IgD-negative memory B cell (primary cell): ENCODE measurements at regions not wholly inside any gene's neighbourhood (a gene's known extent, or its start where the extent isn't known, plus 50 kb on each side); places are given as distances from the start of the nearest gene placed in this dataset.
A peak's percentile ranks its signal among the peaks of the same experiment; 100 is the strongest.
"Not testable (repeated sequence)": the region's sequence is repeated elsewhere in the genome, so short reads cannot be mapped to it uniquely, and the experiment has no call there.

Experiments used
- H3K27ac Mint-ChIP-seq, 3 donors: one replicate each; pipeline ENCODE4 v1.8.0; 2020 to 2022; ENCODE audit warnings: mild to moderate bottlenecking in 3 of 3, mixed read lengths in 3 of 3, moderate library complexity in 1 of 3
- H3K27me3 Mint-ChIP-seq: one replicate; pipeline ENCODE4 v1.8.0; 2021; ENCODE audit warnings: mixed read lengths
- H3K36me3 Mint-ChIP-seq: one replicate; pipeline ENCODE4 v1.8.0; 2020; ENCODE audit warnings: mild to moderate bottlenecking, mixed read lengths
- H3K4me1 Mint-ChIP-seq, 3 donors: one replicate each; pipeline ENCODE4 v1.8.0; 2020 to 2022; ENCODE audit warnings: mixed read lengths in 3 of 3, mild to moderate bottlenecking in 1 of 3
- H3K4me3 Mint-ChIP-seq, 4 donors: one replicate each; pipeline ENCODE4 v1.8.0; 2020 to 2022; ENCODE audit warnings: mild to moderate bottlenecking in 4 of 4, mixed read lengths in 4 of 4, moderate library complexity in 3 of 4
- H3K9me3 Mint-ChIP-seq, 3 donors: one replicate each; pipeline ENCODE4 v1.8.0; 2020 to 2021; ENCODE audit warnings: mixed read lengths in 3 of 3, mild to moderate bottlenecking in 1 of 3

- H3K27me3 Mint-ChIP-seq, result no peaks in the 10 kb centered on the region
- no peak overlapping the region for H3K4me3 Mint-ChIP-seq
- no peak overlapping the region for H3K27ac Mint-ChIP-seq
- no peaks in the 10 kb centered on the region for H3K4me1 Mint-ChIP-seq
- H3K9me3 Mint-ChIP-seq, result no peaks in the 10 kb centered on the region
- H3K36me3 Mint-ChIP-seq, result no peaks in the 10 kb centered on the region
Measured at GRCh38 chr13:66128201-66128600, 1101.9 kb downstream of the PCDH9 start.

GRCh38 chr13:66117563-66117962, 1112.6 kb downstream of the PCDH9 start:
- H3K9me3 Mint-ChIP-seq, result peaks cover 0 to 4% (median 0%) of the 10 kb centered on the region in 3 donors
- no peak overlapping the region for H3K4me3 Mint-ChIP-seq
- no peaks in the 10 kb centered on the region for H3K27me3 Mint-ChIP-seq
- no peaks in the 10 kb centered on the region for H3K36me3 Mint-ChIP-seq
- no peak overlapping the region for H3K27ac Mint-ChIP-seq
- no peaks in the 10 kb centered on the region for H3K4me1 Mint-ChIP-seq

DNA sequence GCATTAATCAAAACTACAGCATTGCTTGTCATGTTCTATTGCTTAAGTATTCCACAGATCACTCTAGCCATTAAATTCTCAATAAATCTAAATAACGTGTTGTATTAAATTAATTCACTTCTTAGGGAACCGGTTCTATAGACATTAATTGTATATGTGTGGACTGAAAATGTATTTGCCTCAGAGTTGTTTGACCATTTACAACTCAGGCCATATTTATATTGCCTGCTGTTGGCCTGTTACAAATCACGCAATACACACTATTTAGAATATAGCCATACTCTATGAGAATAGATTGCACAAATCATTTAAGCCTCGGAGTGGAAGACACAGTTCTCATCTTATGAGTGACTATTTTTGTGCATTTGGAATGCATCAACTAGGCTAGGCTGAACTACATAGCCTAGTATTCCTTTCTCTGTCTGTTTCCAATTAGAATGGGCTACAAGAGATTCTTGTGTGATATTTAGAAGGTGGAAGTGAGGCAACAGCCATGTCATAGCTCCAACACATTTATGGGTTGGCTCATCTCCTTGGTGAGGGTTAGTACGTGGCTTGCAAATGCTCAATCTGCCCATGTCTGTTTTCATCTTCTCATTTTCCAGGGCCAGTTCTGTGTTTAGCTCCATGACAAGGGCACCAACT, 1116.1 kb downstream of the PCDH9 start:
- Mint-ChIP-seq H3K4me3 (no peak overlapping the region), H3K27ac (no peak overlapping the region), H3K27me3 (no peaks in the 10 kb centered on the region), H3K36me3 (no peaks in the 10 kb centered on the region), H3K4me1 (no peaks in the 10 kb centered on the region), H3K9me3 (peaks cover 0 to 4% (median 0%) of the 10 kb centered on the region in 3 donors)

DNA sequence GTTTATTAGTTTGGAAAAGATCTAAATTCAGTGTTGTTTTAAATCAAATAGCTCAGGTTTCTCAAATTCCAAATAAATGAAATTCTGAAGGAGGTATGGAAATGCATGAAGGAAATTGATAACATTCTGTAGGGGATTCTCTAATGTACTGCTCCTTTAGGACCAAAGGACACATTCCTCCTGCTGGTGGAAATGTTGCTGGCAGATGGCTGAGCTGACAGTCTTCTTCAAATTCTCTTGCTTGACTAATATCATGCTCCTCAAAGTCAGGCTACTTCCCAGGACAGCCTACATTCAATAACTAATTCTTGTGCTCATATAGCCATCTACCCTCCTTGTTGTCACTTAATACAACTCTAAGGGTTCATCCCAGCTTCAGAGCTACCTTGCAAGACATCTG, 1118.5 kb downstream of the PCDH9 start:
- H3K27ac Mint-ChIP-seq, result no peak overlapping the region
- no peaks in the 10 kb centered on the region for H3K4me1 Mint-ChIP-seq
- no peak overlapping the region for H3K4me3 Mint-ChIP-seq
- H3K36me3 Mint-ChIP-seq, result no peaks in the 10 kb centered on the region
- peaks cover 0 to 5% (median 0%) of the 10 kb centered on the region in 3 donors for H3K9me3 Mint-ChIP-seq
- no peaks in the 10 kb centered on the region for H3K27me3 Mint-ChIP-seq

DNA sequence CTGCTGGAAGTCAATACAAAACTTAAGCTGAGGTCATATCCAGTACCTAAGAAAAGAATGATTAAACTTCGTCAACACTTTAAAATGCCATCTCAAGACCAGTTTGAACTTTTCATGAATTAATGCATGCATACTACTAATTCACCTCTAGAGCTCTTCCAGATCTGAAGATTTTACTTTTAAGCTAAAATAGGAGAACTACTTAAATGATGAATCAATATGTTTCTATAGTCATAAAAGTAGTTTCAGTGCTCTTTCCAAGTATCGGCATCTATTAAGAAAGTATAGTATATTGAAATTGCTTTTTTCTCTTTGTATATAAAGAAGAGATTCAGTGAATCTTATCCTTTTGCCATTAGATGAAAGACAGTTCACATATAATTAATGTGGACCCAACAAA, 1123.9 kb downstream of the PCDH9 start:
- Mint-ChIP-seq H3K27me3 (no peaks in the 10 kb centered on the region), H3K4me3 (no peak overlapping the region), H3K4me1 (no peaks in the 10 kb centered on the region), H3K27ac (no peak overlapping the region), H3K9me3 (peaks cover 0 to 5% (median 0%) of the 10 kb centered on the region in 3 donors), H3K36me3 (no peaks in the 10 kb centered on the region)

DNA sequence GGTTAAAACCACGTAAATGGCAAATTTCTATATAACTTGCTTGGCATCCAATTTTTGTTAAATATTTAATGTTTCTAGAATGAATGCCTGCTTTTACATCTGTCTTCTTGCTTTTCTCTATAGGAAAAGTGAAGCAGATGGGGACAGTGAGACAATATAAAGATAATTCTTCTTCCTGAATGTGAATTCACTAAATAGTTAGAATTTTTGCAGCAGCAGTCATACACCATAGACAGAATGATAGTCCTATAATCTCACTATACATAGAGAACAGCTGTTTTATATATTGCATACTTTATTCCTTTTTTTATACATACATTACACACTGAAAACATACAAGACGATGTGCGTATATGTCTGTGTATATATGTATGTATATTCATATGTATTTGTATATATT, 1127.3 kb downstream of the PCDH9 start:
- H3K27me3 Mint-ChIP-seq, result no peaks in the 10 kb centered on the region
- H3K4me3 Mint-ChIP-seq, result no peak overlapping the region
- H3K4me1 Mint-ChIP-seq, result no peaks in the 10 kb centered on the region
- no peaks in the 10 kb centered on the region for H3K36me3 Mint-ChIP-seq
- H3K9me3 Mint-ChIP-seq, result peaks cover 0 to 5% (median 0%) of the 10 kb centered on the region in 3 donors
- H3K27ac Mint-ChIP-seq, result no peak overlapping the region

- no peaks in the 10 kb centered on the region for H3K4me1 Mint-ChIP-seq
- H3K27me3 Mint-ChIP-seq, result no peaks in the 10 kb centered on the region
- no peaks in the 10 kb centered on the region for H3K36me3 Mint-ChIP-seq
- H3K27ac Mint-ChIP-seq, result no peak overlapping the region
- H3K4me3 Mint-ChIP-seq, result no peak overlapping the region
- H3K9me3 Mint-ChIP-seq, result no peaks in the 10 kb centered on the region
Measured at GRCh38 chr13:66099825-66100224, 1130.3 kb downstream of the PCDH9 start.

DNA sequence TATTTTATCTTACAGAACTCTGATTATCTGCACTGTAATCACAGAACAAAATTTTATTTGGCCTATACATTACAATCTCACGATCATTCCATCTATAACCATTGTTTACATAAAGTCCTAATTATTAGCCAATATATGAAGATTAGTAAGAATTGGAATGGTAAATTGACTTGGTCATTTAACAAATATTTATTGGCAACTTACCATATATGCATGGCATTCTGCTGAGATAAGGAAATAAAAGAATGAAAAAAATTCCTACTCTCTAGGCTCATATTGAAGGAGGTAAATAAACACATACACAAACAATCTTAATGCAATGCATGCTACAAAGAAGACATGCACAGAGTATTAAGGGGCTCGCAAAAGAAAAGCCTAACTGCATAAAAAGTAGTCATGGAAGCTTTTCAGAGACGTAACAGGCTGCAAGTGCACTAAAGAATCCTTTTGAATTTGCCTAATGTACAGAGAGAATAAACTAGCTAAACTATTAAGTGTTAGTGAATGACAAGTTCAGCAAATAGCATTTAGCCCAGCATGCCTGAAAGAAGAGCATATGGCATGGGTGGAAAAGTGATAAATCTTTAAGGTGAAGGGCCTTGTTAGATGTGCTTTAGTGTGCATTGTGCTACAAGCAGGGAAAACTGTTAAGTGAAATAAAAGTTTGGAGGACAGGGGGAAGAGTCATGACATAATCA, 1131.1 kb downstream of the PCDH9 start:
- Mint-ChIP-seq H3K27ac (no peak overlapping the region), H3K27me3 (no peaks in the 10 kb centered on the region), H3K4me3 (no peak overlapping the region), H3K9me3 (peaks cover 0 to 2% (median 0%) of the 10 kb centered on the region in 3 donors), H3K36me3 (no peaks in the 10 kb centered on the region), H3K4me1 (no peaks in the 10 kb centered on the region)

- H3K9me3 Mint-ChIP-seq, result peaks cover 0 to 3% (median under 1%) of the 10 kb centered on the region in 3 donors
- H3K4me1 Mint-ChIP-seq, result no peaks in the 10 kb centered on the region
- H3K27me3 Mint-ChIP-seq, result no peaks in the 10 kb centered on the region
- no peak overlapping the region for H3K4me3 Mint-ChIP-seq
- H3K27ac Mint-ChIP-seq, result no peak overlapping the region
- H3K36me3 Mint-ChIP-seq, result no peaks in the 10 kb centered on the region
Measured at GRCh38 chr13:66089711-66090110, 1140.4 kb downstream of the PCDH9 start.

DNA sequence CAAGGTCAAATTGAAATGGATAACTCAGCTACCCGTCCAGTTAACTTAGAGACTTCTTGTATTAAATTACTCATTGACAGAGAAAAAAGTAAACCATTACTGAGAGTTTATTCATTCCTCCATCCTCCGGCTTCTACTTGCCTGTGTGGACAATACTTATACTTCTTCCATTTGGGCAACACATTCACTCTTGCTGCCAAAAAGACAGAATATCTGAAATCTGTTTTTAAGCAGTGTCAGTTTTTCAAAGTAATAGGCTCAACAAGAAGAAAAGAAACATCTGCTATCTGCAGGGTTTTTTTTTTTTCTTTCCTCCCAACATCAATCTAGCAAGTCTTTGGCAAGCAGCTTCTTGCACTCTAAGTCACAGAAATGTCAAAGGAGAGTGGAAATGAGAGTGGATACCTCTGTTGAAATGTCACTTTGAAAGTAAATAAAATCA, 1142.8 kb downstream of the PCDH9 start:
- H3K27me3 Mint-ChIP-seq, result no peaks in the 10 kb centered on the region
- H3K27ac Mint-ChIP-seq, result no peak overlapping the region
- no peak overlapping the region for H3K4me3 Mint-ChIP-seq
- H3K4me1 Mint-ChIP-seq, result no peaks in the 10 kb centered on the region
- H3K9me3 Mint-ChIP-seq, result peaks cover 0 to 3% (median 0%) of the 10 kb centered on the region in 3 donors
- peaks cover 2% of the 10 kb centered on the region for H3K36me3 Mint-ChIP-seq

DNA sequence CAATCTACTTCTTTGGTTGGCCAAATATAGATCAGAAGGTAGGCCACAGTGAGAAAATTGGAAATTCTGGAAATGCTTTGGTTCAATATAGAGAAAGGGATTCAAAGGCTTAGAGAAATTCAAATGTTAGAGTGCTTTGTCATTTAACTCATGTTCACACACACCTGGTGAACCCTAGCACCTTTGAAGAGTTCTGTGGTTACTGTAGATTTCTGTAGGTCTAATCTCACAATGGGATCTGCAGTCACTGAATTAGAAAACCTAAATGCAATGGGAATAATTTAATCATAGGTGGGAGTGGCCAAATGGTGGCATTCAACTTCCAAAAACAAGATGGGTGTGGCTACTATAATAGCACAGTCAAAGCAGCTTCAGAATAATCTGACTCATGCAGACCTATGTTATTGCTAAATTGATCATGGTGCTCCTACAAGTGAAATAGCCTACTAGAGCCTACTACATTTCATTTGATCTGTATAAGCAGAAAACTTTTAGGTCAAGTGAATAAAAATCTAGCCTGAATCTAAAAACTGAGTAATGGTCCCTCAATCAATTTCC, 1152.9 kb downstream of the PCDH9 start:
- Mint-ChIP-seq H3K27me3 (no peaks in the 10 kb centered on the region), H3K9me3 (peaks cover 0 to 6% (median 0%) of the 10 kb centered on the region in 3 donors), H3K4me1 (no peaks in the 10 kb centered on the region), H3K36me3 (no peaks in the 10 kb centered on the region), H3K4me3 (no peak overlapping the region), H3K27ac (no peak overlapping the region)

DNA sequence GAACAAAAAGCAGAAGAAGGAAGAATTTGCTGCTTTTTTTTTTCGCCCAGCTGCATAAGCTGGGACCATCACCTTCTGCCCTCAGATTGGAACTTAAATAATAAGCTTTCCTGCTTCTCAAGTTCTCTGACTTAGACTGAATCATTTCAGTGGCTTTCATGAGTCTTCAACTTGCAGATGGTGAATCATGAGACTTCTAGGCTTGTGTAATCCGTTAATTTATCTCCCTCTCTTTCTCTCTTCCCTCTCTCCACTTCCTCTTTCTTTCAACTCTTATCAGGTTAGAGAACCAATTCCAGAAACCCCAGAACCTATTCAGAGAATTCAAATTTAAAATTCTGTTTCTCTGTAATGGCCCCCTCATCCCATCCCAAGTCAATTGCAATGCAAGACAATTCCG, 1153.7 kb downstream of the PCDH9 start:
- Mint-ChIP-seq H3K4me3 (no peak overlapping the region), H3K27ac (peak overlapping the region in 1 of 3 donors; percentile 46), H3K9me3 (peaks cover 0 to 6% (median 0%) of the 10 kb centered on the region in 3 donors), H3K4me1 (no peaks in the 10 kb centered on the region), H3K27me3 (no peaks in the 10 kb centered on the region), H3K36me3 (no peaks in the 10 kb centered on the region)

DNA sequence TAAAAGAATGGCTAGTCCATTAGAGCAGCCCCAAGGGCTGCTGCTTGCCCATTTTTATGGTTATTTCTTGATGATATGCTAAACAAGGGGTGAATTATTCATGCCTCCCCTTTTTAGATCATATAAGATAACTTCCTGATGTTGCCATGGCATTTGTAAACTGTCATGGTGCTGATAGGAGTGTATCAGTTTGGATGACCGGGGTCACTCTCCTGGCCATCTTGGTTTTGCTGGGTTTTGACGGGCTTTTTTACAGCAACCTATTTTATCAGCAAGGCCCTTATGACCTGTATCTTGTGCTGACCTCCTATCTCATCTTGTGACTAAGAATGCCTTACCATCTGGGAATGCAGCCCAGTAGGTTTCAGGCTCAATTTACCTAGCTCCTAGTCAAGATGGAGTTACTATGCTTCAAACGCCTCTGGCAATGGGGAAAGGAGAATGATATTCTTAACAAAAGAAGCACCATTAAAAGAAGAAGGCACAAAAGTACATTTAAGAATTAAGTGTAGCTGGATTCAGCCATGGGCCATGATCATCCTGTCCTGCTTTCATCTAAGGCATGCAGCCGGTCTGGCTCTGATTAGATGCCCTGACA, 1156.0 kb downstream of the PCDH9 start:
- peaks cover 2 to 10% (median 4%) of the 10 kb centered on the region in 3 donors for H3K9me3 Mint-ChIP-seq
- no peaks in the 10 kb centered on the region for H3K36me3 Mint-ChIP-seq
- no peak overlapping the region for H3K4me3 Mint-ChIP-seq
- H3K27ac Mint-ChIP-seq, result no peak overlapping the region
- H3K4me1 Mint-ChIP-seq, result no peaks in the 10 kb centered on the region
- no peaks in the 10 kb centered on the region for H3K27me3 Mint-ChIP-seq

GRCh38 chr13:66072097-66072496, 1158.0 kb downstream of the PCDH9 start:
- not testable (repeated sequence) for H3K36me3 Mint-ChIP-seq, H3K27me3 Mint-ChIP-seq, H3K4me1 Mint-ChIP-seq, H3K4me3 Mint-ChIP-seq, H3K9me3 Mint-ChIP-seq, H3K27ac Mint-ChIP-seq

DNA sequence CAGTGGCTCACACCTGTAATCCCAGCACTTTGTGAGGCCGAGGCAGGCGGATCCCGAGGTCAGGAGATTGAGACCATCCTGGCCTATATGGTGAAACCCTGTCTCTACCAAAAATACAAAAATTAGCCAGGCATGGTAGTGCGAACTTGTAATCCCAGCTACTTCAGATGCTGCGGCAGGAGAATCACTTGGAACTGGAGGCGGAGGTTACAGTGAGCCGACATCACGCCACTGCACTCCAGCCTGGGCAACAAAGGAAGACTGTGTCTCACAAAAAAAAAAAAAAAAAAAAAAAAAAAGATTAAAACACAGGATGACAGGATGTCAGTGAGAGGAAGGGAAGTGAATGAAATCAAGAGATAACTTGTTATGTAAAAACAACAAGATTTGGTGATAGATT, 1158.5 kb downstream of the PCDH9 start:
- no peaks in the 10 kb centered on the region for H3K27me3 Mint-ChIP-seq
- peaks cover 2 to 6% (median 4%) of the 10 kb centered on the region in 3 donors for H3K9me3 Mint-ChIP-seq
- no peaks in the 10 kb centered on the region for H3K36me3 Mint-ChIP-seq
- H3K4me1 Mint-ChIP-seq, result no peaks in the 10 kb centered on the region
- H3K4me3 Mint-ChIP-seq, result no peak overlapping the region
- no peak overlapping the region for H3K27ac Mint-ChIP-seq
